ENCODE measurements at regions not wholly inside any gene's neighbourhood (a gene's known extent, or its start where the extent isn't known, plus 50 kb on each side); places are given as distances from the start of the nearest gene placed in this dataset.
"Not testable (repeated sequence)": the region's sequence is repeated elsewhere in the genome, so short reads cannot be mapped to it uniquely, and the experiment has no call there.

- no CpG with 5 or more reads among the region's 4 CpGs for WGBS (ENCODE audit: insufficient coverage, low lambda C conversion rate)
- Histone ChIP-seq H3K27ac (ENCODE audit: low read length) (no peak overlapping the region), H3K4me1 (ENCODE audit: control insufficient read depth, insufficient read depth, low read length) (no peaks in the 10 kb centered on the region), H3K36me3 (ENCODE audit: control insufficient read depth, insufficient read depth, low read length) (no peaks in the 10 kb centered on the region), H3K27me3 (ENCODE audit: control insufficient read depth, insufficient read depth, low read length) (peaks cover 16% of the 10 kb centered on the region), H3K4me3 (ENCODE audit: low read length) (no peak overlapping the region), H3K9me3 (ENCODE audit: control insufficient read depth, low read depth, low read length) (no peaks in the 10 kb centered on the region)
- DNase-seq = no peak
Observed at GRCh38 chr2:207226671-207227061, 60.9 kb upstream of the KLF7 start.

- peak; percentile 23 to 25 for DNase-seq
Observed at GRCh38 chr2:207227062-207227748, 61.5 kb upstream of the KLF7 start.

GRCh38 chr2:207227749-207228145, 62.0 kb upstream of the KLF7 start:
- Histone ChIP-seq H3K4me1 (ENCODE audit: control insufficient read depth, insufficient read depth, low read length) (no peaks in the 10 kb centered on the region), H3K4me3 (ENCODE audit: low read length) (no peak overlapping the region), H3K27ac (ENCODE audit: low read length) (no peak overlapping the region), H3K36me3 (ENCODE audit: control insufficient read depth, insufficient read depth, low read length) (no peaks in the 10 kb centered on the region), H3K9me3 (ENCODE audit: control insufficient read depth, low read depth, low read length) (no peaks in the 10 kb centered on the region), H3K27me3 (ENCODE audit: control insufficient read depth, insufficient read depth, low read length) (peaks cover 16% of the 10 kb centered on the region)
- DNase-seq = no peak
- no CpG with 5 or more reads among the region's 3 CpGs for WGBS (ENCODE audit: insufficient coverage, low lambda C conversion rate)

More at GRCh38 chr2:207227062-207227748, 61.5 kb upstream of the KLF7 start:
- H3K27me3 ChIP-seq (ENCODE audit: control insufficient read depth, insufficient read depth, low read length) = peaks cover 16% of the 10 kb centered on the region
- no peaks in the 10 kb centered on the region for H3K9me3 ChIP-seq (ENCODE audit: control insufficient read depth, low read depth, low read length)
- no peaks in the 10 kb centered on the region for H3K36me3 ChIP-seq (ENCODE audit: control insufficient read depth, insufficient read depth, low read length)
- no peaks in the 10 kb centered on the region for H3K4me1 ChIP-seq (ENCODE audit: control insufficient read depth, insufficient read depth, low read length)
- H3K4me3 ChIP-seq (ENCODE audit: low read length) = no peak overlapping the region
- WGBS (ENCODE audit: insufficient coverage, low lambda C conversion rate) = 58% methylated on average over 2 of the region's 18 CpGs
- no peak overlapping the region for H3K27ac ChIP-seq (ENCODE audit: low read length)

- no peak overlapping the region for H3K27ac ChIP-seq (ENCODE audit: low read length)
- no peak overlapping the region for H3K4me3 ChIP-seq (ENCODE audit: low read length)
- peaks cover 14% of the 10 kb centered on the region for H3K27me3 ChIP-seq (ENCODE audit: control insufficient read depth, insufficient read depth, low read length)
- no peak for DNase-seq
- no peaks in the 10 kb centered on the region for H3K9me3 ChIP-seq (ENCODE audit: control insufficient read depth, low read depth, low read length)
- H3K36me3 ChIP-seq (ENCODE audit: control insufficient read depth, insufficient read depth, low read length) = no peaks in the 10 kb centered on the region
- WGBS (ENCODE audit: insufficient coverage, low lambda C conversion rate) = no CpG with 5 or more reads among the region's 3 CpGs
- no peaks in the 10 kb centered on the region for H3K4me1 ChIP-seq (ENCODE audit: control insufficient read depth, insufficient read depth, low read length)
Observed at GRCh38 chr2:207228402-207228801, 62.7 kb upstream of the KLF7 start.

- no peak overlapping the region for H3K27ac ChIP-seq (ENCODE audit: low read length)
- H3K4me3 ChIP-seq (ENCODE audit: low read length) = no peak overlapping the region
- DNase-seq = no peak
- no CpG with 5 or more reads among the region's 3 CpGs for WGBS (ENCODE audit: insufficient coverage, low lambda C conversion rate)
- H3K27me3 ChIP-seq (ENCODE audit: control insufficient read depth, insufficient read depth, low read length) = peaks cover 12% of the 10 kb centered on the region
- H3K9me3 ChIP-seq (ENCODE audit: control insufficient read depth, low read depth, low read length) = no peaks in the 10 kb centered on the region
- H3K4me1 ChIP-seq (ENCODE audit: control insufficient read depth, insufficient read depth, low read length) = no peaks in the 10 kb centered on the region
- no peaks in the 10 kb centered on the region for H3K36me3 ChIP-seq (ENCODE audit: control insufficient read depth, insufficient read depth, low read length)
Observed at GRCh38 chr2:207229161-207229560, 63.4 kb upstream of the KLF7 start.

GRCh38 chr2:207230261-207231105, 64.7 kb upstream of the KLF7 start:
- H3K9me3 ChIP-seq (ENCODE audit: control insufficient read depth, low read depth, low read length) = no peaks in the 10 kb centered on the region
- H3K36me3 ChIP-seq (ENCODE audit: control insufficient read depth, insufficient read depth, low read length) = no peaks in the 10 kb centered on the region
- 100% methylated on average over 1 of the region's 6 CpGs for WGBS (ENCODE audit: insufficient coverage, low lambda C conversion rate)
- H3K4me1 ChIP-seq (ENCODE audit: control insufficient read depth, insufficient read depth, low read length) = no peaks in the 10 kb centered on the region
- H3K27ac ChIP-seq (ENCODE audit: low read length) = no peak overlapping the region
- DNase-seq = no peak
- H3K4me3 ChIP-seq (ENCODE audit: low read length) = no peak overlapping the region
- peaks cover 8% of the 10 kb centered on the region for H3K27me3 ChIP-seq (ENCODE audit: control insufficient read depth, insufficient read depth, low read length)

GRCh38 chr2:207231106-207231865, 65.5 kb upstream of the KLF7 start:
- WGBS (ENCODE audit: insufficient coverage, low lambda C conversion rate) = no CpG with 5 or more reads among the region's 5 CpGs
- H3K4me1 ChIP-seq (ENCODE audit: control insufficient read depth, insufficient read depth, low read length) = no peaks in the 10 kb centered on the region
- no peak overlapping the region for H3K27ac ChIP-seq (ENCODE audit: low read length)
- no peaks in the 10 kb centered on the region for H3K9me3 ChIP-seq (ENCODE audit: control insufficient read depth, low read depth, low read length)
- no peaks in the 10 kb centered on the region for H3K36me3 ChIP-seq (ENCODE audit: control insufficient read depth, insufficient read depth, low read length)
- H3K27me3 ChIP-seq (ENCODE audit: control insufficient read depth, insufficient read depth, low read length) = peaks cover 6% of the 10 kb centered on the region
- no peak overlapping the region for H3K4me3 ChIP-seq (ENCODE audit: low read length)
- DNase-seq = no peak

- Histone ChIP-seq H3K27ac (ENCODE audit: low read length) (no peak overlapping the region), H3K4me3 (ENCODE audit: low read length) (no peak overlapping the region), H3K9me3 (ENCODE audit: control insufficient read depth, low read depth, low read length) (no peaks in the 10 kb centered on the region), H3K27me3 (ENCODE audit: control insufficient read depth, insufficient read depth, low read length) (peaks cover 4% of the 10 kb centered on the region), H3K36me3 (ENCODE audit: control insufficient read depth, insufficient read depth, low read length) (no peaks in the 10 kb centered on the region), H3K4me1 (ENCODE audit: control insufficient read depth, insufficient read depth, low read length) (no peaks in the 10 kb centered on the region)
- 73% methylated on average over 2 of the region's 4 CpGs for WGBS (ENCODE audit: insufficient coverage, low lambda C conversion rate)
- no peak for DNase-seq
Observed at GRCh38 chr2:207231967-207232366, 66.2 kb upstream of the KLF7 start.

- H3K27me3 ChIP-seq (ENCODE audit: control insufficient read depth, insufficient read depth, low read length); H3K9me3 ChIP-seq (ENCODE audit: control insufficient read depth, low read depth, low read length); H3K4me3 ChIP-seq (ENCODE audit: low read length); H3K4me1 ChIP-seq (ENCODE audit: control insufficient read depth, insufficient read depth, low read length); DNase-seq; H3K27ac ChIP-seq (ENCODE audit: low read length); H3K36me3 ChIP-seq (ENCODE audit: control insufficient read depth, insufficient read depth, low read length): not testable (repeated sequence)
Observed at GRCh38 chr2:207233141-207233540, 67.4 kb upstream of the KLF7 start.

GRCh38 chr2:207233731-207234130, 68.0 kb upstream of the KLF7 start:
- no peaks in the 10 kb centered on the region for H3K9me3 ChIP-seq (ENCODE audit: control insufficient read depth, low read depth, low read length)
- H3K4me1 ChIP-seq (ENCODE audit: control insufficient read depth, insufficient read depth, low read length) = no peaks in the 10 kb centered on the region
- no peaks in the 10 kb centered on the region for H3K27me3 ChIP-seq (ENCODE audit: control insufficient read depth, insufficient read depth, low read length)
- no peak for DNase-seq
- WGBS (ENCODE audit: insufficient coverage, low lambda C conversion rate) = 40% methylated on average over 1 of the region's 3 CpGs
- no peak overlapping the region for H3K27ac ChIP-seq (ENCODE audit: low read length)
- no peak overlapping the region for H3K4me3 ChIP-seq (ENCODE audit: low read length)
- H3K36me3 ChIP-seq (ENCODE audit: control insufficient read depth, insufficient read depth, low read length) = no peaks in the 10 kb centered on the region
